ENCODE measurements at regions not wholly inside any gene's neighbourhood (a gene's known extent, or its start where the extent isn't known, plus 50 kb on each side); places are given as distances from the start of the nearest gene placed in this dataset.

- TF ChIP-seq CTCF (IDR thresholded peaks at IDR 0.05): no peak
- no peak for TF ChIP-seq POLR2A (IDR thresholded peaks at IDR 0.05)
- TF ChIP-seq POLR2AphosphoS5 (IDR thresholded peaks at IDR 0.05; ENCODE audit: insufficient read depth in 1 of 2, low read depth in 1 of 2): no peak
Measured at GRCh38 chr1:86273066-86273465, 116.5 kb upstream of the COL24A1 start.
